ENCODE measurements at regions not wholly inside any gene's neighbourhood (a gene's known extent, or its start where the extent isn't known, plus 50 kb on each side); places are given as distances from the start of the nearest gene placed in this dataset.
"Not testable (repeated sequence)": the region's sequence is repeated elsewhere in the genome, so short reads cannot be mapped to it uniquely, and the experiment has no call there.

DNA sequence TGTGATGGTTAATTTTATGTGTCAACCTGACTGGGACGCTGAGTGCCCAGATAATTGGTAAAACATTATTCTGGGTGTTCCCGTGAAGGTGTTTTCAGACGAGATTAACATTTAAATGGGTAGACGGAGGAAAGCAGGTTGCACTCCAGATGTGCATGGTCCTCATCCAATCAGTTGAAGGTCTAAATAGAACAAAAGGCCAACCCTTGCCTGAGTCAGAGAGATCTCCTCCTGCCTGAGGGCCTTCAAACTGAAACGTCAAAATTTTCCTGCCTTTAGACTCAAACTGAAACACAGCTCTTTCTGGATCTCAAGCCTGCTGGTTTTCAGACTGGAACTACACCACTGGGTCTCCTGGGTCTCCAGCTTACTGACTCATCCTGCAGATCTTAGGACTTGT lies 73.5 kb downstream of the NPIPA8 start:
- not testable (repeated sequence) for H3K4me1 Mint-ChIP-seq, H3K36me3 Mint-ChIP-seq

DNA sequence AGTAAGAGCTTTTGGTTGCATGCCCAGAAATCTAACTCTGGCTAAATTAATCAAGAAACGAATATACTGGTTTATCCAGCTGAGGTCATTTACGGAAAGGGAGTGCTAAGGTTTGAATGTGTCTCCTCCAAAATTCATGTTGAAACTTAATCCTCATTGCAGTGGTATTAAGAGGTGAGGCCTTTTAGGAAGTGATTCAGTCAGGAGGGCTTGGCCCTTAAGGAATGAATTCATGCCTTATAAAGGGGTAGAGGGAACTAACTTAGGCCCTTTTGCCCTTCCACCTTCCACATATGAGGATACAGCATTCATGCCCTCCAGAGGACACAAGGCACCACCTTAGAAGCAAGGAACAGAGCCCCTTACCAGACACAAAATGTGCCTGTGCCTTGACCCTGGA lies 74.7 kb downstream of the NPIPA8 start:
- H3K4me1 ChIP-seq (ENCODE audit: control insufficient read depth, insufficient read depth, low read length, poor library complexity, severe bottlenecking); H3K36me3 ChIP-seq (ENCODE audit: control insufficient read depth, insufficient read depth, low read length); H3K4me3 Mint-ChIP-seq; H3K9me3 ChIP-seq (ENCODE audit: control insufficient read depth in 2 of 2, low read length in 2 of 2); ATAC-seq (ENCODE audit: low read depth in 2 of 2); DNase-seq; H3K27me3 Mint-ChIP-seq; H3K9me3 Mint-ChIP-seq; H3K27ac Mint-ChIP-seq; H3K4me1 Mint-ChIP-seq; H3K27ac ChIP-seq (ENCODE audit: insufficient read depth, low read length, poor library complexity, severe bottlenecking); H3K4me3 ChIP-seq (ENCODE audit: low read depth, low read length); H3K27me3 ChIP-seq (ENCODE audit: control insufficient read depth, insufficient read depth, low read length); H3K36me3 Mint-ChIP-seq: not testable (repeated sequence)

More for the DNA sequence above, 73.5 kb downstream of the NPIPA8 start:
- H3K27ac ChIP-seq (ENCODE audit: insufficient read depth, low read length, poor library complexity, severe bottlenecking); H3K4me3 ChIP-seq (ENCODE audit: low read depth, low read length); H3K27me3 Mint-ChIP-seq; H3K27me3 ChIP-seq (ENCODE audit: control insufficient read depth, insufficient read depth, low read length); H3K9me3 Mint-ChIP-seq; H3K4me3 Mint-ChIP-seq; H3K27ac Mint-ChIP-seq; H3K9me3 ChIP-seq (ENCODE audit: control insufficient read depth in 2 of 2, low read length in 2 of 2); H3K36me3 ChIP-seq (ENCODE audit: control insufficient read depth, insufficient read depth, low read length); DNase-seq; H3K4me1 ChIP-seq (ENCODE audit: control insufficient read depth, insufficient read depth, low read length, poor library complexity, severe bottlenecking); ATAC-seq (ENCODE audit: low read depth in 2 of 2): not testable (repeated sequence)

DNA sequence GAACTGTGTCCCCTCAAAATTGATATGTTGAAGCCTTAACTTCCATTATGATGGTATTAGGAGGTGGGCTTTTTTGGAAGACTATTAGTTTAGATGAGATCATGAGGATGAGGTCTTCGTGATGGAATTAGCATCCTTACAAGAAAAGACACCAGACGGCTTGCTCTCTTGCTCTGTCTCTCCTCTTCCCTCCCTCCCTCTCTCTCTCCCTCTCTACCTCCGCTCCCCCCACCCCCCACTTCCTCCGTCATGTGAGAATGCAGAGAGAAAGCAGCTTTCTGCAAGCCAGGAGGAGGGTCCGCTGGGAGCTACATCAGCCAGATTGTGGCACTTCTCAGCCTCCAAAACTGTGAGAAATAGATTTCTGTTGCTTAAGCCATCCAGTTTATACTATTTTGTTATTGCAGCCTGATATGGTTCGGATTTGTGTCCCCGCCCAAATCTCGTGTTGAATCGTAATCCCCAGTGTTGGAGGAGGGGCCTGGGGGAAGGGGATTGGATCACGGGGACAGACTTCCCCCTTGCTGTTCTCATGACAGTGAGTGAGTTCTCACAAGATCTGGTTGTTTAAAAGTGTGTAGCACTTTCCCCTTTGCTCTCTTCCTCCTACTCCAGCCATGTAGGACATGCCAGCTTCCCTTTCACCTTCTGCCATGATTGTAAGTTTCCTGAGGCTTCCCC lies 76.9 kb downstream of the NPIPA8 start:
- not testable (repeated sequence) for H3K36me3 Mint-ChIP-seq; DNase-seq; H3K4me3 ChIP-seq (ENCODE audit: low read depth, low read length); ATAC-seq (ENCODE audit: low read depth in 2 of 2); H3K27me3 Mint-ChIP-seq; H3K4me1 Mint-ChIP-seq; H3K27ac ChIP-seq (ENCODE audit: insufficient read depth, low read length, poor library complexity, severe bottlenecking); H3K4me1 ChIP-seq (ENCODE audit: control insufficient read depth, insufficient read depth, low read length, poor library complexity, severe bottlenecking); H3K9me3 Mint-ChIP-seq; H3K9me3 ChIP-seq (ENCODE audit: control insufficient read depth in 2 of 2, low read length in 2 of 2); H3K36me3 ChIP-seq (ENCODE audit: control insufficient read depth, insufficient read depth, low read length); H3K27ac Mint-ChIP-seq; H3K27me3 ChIP-seq (ENCODE audit: control insufficient read depth, insufficient read depth, low read length); H3K4me3 Mint-ChIP-seq

DNA sequence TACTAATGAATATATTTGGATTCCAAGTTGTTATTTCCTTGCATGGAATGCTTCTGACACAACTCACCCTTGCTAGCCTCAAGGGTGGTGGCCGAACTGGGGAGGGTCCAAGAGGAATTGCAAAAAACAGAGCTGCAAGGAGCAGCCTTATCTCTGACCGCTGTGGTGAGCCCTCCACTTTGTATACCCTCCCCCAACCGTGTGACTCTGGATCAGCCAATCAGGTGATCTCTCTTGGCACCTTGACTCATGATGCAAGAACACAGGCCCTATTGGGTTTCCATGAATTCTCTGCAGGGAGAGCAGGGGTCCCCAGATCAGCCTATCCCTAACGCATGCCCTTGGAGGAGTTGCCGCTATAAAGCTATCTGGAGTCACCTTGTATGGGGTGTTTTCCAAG lies 83.6 kb downstream of the NPIPA8 start:
- not testable (repeated sequence) for H3K4me1 ChIP-seq (ENCODE audit: control insufficient read depth, insufficient read depth, low read length, poor library complexity, severe bottlenecking)

DNA sequence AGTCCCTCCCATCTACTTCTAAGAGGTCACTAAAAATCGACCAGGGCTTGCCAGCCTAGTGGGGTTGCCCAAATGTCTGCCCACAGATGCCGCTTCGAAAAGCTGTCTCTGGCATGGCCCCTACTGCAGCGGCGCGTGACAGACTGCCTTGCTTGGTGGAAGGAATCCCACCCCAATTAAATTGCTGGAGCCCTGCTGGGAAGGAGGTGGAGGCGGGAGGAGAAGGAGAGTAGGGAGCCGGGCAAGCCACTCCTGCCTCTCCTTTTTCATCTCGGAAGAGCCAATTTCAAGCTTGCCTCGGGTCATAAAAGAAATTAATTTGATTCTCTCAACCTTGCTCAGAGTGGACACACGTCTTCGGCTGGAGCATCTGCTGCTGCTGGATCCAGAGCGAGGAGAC lies 106.0 kb downstream of the NPIPA8 start:
- DNase-seq; H3K4me3 ChIP-seq (ENCODE audit: low read depth, low read length); H3K9me3 Mint-ChIP-seq; H3K27ac Mint-ChIP-seq; H3K4me3 Mint-ChIP-seq; H3K27me3 ChIP-seq (ENCODE audit: control insufficient read depth, insufficient read depth, low read length); H3K27ac ChIP-seq (ENCODE audit: insufficient read depth, low read length, poor library complexity, severe bottlenecking); H3K9me3 ChIP-seq (ENCODE audit: control insufficient read depth in 2 of 2, low read length in 2 of 2); H3K4me1 Mint-ChIP-seq; H3K36me3 ChIP-seq (ENCODE audit: control insufficient read depth, insufficient read depth, low read length); H3K36me3 Mint-ChIP-seq; ATAC-seq (ENCODE audit: low read depth in 2 of 2); H3K4me1 ChIP-seq (ENCODE audit: control insufficient read depth, insufficient read depth, low read length, poor library complexity, severe bottlenecking); H3K27me3 Mint-ChIP-seq: not testable (repeated sequence)

More for the DNA sequence above, 83.6 kb downstream of the NPIPA8 start:
- H3K9me3 Mint-ChIP-seq; H3K4me1 Mint-ChIP-seq; H3K27me3 ChIP-seq (ENCODE audit: control insufficient read depth, insufficient read depth, low read length); H3K36me3 ChIP-seq (ENCODE audit: control insufficient read depth, insufficient read depth, low read length); H3K27me3 Mint-ChIP-seq; H3K36me3 Mint-ChIP-seq; H3K27ac ChIP-seq (ENCODE audit: insufficient read depth, low read length, poor library complexity, severe bottlenecking); H3K4me3 ChIP-seq (ENCODE audit: low read depth, low read length); H3K4me3 Mint-ChIP-seq; DNase-seq; H3K27ac Mint-ChIP-seq; ATAC-seq (ENCODE audit: low read depth in 2 of 2); H3K9me3 ChIP-seq (ENCODE audit: control insufficient read depth in 2 of 2, low read length in 2 of 2): not testable (repeated sequence)

DNA sequence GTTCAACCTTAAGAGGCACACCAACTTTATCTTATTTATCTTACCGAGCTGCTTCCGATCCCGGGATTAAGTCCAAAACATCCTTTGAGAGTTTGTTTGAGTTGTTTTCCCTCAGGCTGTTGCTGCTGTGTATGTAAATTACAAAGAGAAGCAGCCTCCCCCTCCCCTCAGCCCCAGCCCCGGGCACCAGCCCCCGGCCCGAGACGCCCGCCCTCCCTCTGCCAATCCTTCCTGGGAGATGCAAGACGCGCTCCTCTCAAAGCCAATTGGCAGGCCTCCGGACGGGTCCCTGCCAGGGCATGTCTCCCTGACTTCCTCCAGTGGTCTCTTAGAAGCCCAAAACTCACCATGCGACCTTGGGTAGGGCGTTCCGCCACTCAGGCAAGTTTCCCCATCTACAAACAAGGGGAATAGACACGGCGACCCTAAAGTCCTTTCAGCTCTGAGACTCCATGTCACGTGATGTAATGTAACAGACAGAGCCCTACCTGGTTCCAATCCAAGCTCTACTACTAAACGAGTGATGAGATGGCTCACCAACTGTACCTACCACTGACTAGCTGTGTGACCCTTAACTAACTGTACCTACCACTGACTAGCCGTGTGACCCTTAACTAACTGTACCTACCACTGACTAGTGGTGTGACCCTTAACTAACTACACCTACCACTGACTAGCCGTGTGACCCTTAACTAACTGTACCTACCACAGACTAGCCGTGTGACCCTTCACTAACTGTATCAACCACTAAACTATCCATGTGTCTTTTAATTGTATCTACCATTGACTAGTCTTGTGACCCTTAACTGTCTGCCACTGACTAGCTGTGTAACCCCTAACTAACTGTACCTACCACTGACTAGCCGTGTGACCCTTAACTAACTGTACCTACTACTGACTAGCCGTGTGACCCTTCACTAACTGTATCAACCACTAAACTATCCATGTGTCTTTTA lies 114.2 kb downstream of the NPIPA8 start:
- H3K27ac ChIP-seq (ENCODE audit: insufficient read depth, low read length, poor library complexity, severe bottlenecking); H3K36me3 Mint-ChIP-seq; H3K4me3 Mint-ChIP-seq; H3K27ac Mint-ChIP-seq; H3K9me3 ChIP-seq (ENCODE audit: control insufficient read depth in 2 of 2, low read length in 2 of 2); H3K4me1 ChIP-seq (ENCODE audit: control insufficient read depth, insufficient read depth, low read length, poor library complexity, severe bottlenecking); H3K36me3 ChIP-seq (ENCODE audit: control insufficient read depth, insufficient read depth, low read length); H3K27me3 ChIP-seq (ENCODE audit: control insufficient read depth, insufficient read depth, low read length); H3K9me3 Mint-ChIP-seq; ATAC-seq (ENCODE audit: low read depth in 2 of 2); H3K27me3 Mint-ChIP-seq; DNase-seq; H3K4me3 ChIP-seq (ENCODE audit: low read depth, low read length); H3K4me1 Mint-ChIP-seq: not testable (repeated sequence)

DNA sequence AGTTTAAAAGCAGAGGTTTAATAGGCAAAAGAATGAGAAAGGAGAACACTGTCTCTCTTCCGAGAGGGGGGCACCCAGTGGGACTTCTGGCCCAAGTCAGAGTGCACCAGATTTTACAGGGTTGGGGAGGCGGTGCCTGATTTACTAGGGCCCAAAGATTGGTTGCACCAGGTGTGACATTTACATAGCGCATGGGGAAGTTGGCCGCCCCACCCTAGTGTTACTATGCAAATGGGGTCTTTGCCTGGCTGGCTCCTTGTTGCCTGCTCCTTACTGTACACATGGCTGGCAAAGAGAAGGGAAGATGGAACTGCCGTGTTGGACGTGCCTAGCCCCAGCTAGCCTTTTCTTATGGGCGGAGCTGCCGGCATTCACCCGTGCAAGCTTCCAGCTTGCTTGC lies 118.8 kb downstream of the NPIPA8 start:
- not testable (repeated sequence) for H3K36me3 ChIP-seq (ENCODE audit: control insufficient read depth, insufficient read depth, low read length); ATAC-seq (ENCODE audit: low read depth in 2 of 2); H3K9me3 Mint-ChIP-seq; H3K36me3 Mint-ChIP-seq; DNase-seq; H3K4me3 ChIP-seq (ENCODE audit: low read depth, low read length); H3K4me1 ChIP-seq (ENCODE audit: control insufficient read depth, insufficient read depth, low read length, poor library complexity, severe bottlenecking); H3K4me1 Mint-ChIP-seq; H3K27ac ChIP-seq (ENCODE audit: insufficient read depth, low read length, poor library complexity, severe bottlenecking); H3K4me3 Mint-ChIP-seq; H3K27me3 ChIP-seq (ENCODE audit: control insufficient read depth, insufficient read depth, low read length); H3K27me3 Mint-ChIP-seq; H3K27ac Mint-ChIP-seq; H3K9me3 ChIP-seq (ENCODE audit: control insufficient read depth in 2 of 2, low read length in 2 of 2)

DNA sequence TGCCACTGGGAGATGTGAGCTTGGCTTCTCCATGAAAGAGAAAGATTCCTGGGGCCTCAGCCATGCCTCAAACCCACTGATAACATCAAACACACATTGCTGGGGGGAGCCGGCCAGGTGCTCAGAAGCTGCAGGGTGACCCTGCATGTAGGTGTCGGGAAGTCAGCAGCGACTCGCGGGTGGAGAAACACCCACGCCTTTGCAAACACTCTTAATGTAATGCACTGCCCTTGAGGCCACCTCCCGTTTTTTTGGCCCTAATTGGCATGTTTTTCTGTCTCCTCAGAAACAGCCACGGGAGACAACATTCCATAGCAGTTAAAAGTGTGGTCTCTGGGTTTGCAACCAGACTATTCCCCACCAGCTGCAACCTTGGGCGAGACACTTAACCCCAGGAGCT lies 119.7 kb downstream of the NPIPA8 start:
- not testable (repeated sequence) for H3K4me1 ChIP-seq (ENCODE audit: control insufficient read depth, insufficient read depth, low read length, poor library complexity, severe bottlenecking); H3K36me3 Mint-ChIP-seq; DNase-seq; H3K9me3 ChIP-seq (ENCODE audit: control insufficient read depth in 2 of 2, low read length in 2 of 2); ATAC-seq (ENCODE audit: low read depth in 2 of 2); H3K27me3 ChIP-seq (ENCODE audit: control insufficient read depth, insufficient read depth, low read length); H3K27me3 Mint-ChIP-seq; H3K4me3 Mint-ChIP-seq; H3K27ac Mint-ChIP-seq; H3K4me1 Mint-ChIP-seq; H3K9me3 Mint-ChIP-seq; H3K27ac ChIP-seq (ENCODE audit: insufficient read depth, low read length, poor library complexity, severe bottlenecking); H3K4me3 ChIP-seq (ENCODE audit: low read depth, low read length); H3K36me3 ChIP-seq (ENCODE audit: control insufficient read depth, insufficient read depth, low read length)
